ENCODE measurements at regions not wholly inside any gene's neighbourhood (a gene's known extent, or its start where the extent isn't known, plus 50 kb on each side); places are given as distances from the start of the nearest gene placed in this dataset.

- H3K9me3 ChIP-seq (ENCODE audit: insufficient read depth, low read depth, low read length), result no peaks in the 10 kb centered on the region
- H3K36me3 ChIP-seq (ENCODE audit: insufficient read depth, low read depth, low read length), result no peaks in the 10 kb centered on the region
- H3K27me3 ChIP-seq (ENCODE audit: insufficient read depth, low read length), result no peaks in the 10 kb centered on the region
- no peak overlapping the region for H3K27ac ChIP-seq (ENCODE audit: low read length)
- no peak overlapping the region for H3K9ac ChIP-seq (ENCODE audit: low read depth, low read length)
- no peak overlapping the region for H3K4me3 ChIP-seq (ENCODE audit: low read length)
- no peaks in the 10 kb centered on the region for H3K4me1 ChIP-seq (ENCODE audit: insufficient read depth, low read length)
Observed at GRCh38 chr14:53520078-53520928, 367.2 kb upstream of the DDHD1 start.

- Histone ChIP-seq H3K4me1 (ENCODE audit: insufficient read depth, low read length) (no peaks in the 10 kb centered on the region), H3K36me3 (ENCODE audit: insufficient read depth, low read depth, low read length) (no peaks in the 10 kb centered on the region), H3K9ac (ENCODE audit: low read depth, low read length) (no peak overlapping the region), H3K9me3 (ENCODE audit: insufficient read depth, low read depth, low read length) (no peaks in the 10 kb centered on the region), H3K27ac (ENCODE audit: low read length) (no peak overlapping the region), H3K27me3 (ENCODE audit: insufficient read depth, low read length) (no peaks in the 10 kb centered on the region), H3K4me3 (ENCODE audit: low read length) (no peak overlapping the region)
Observed at GRCh38 chr14:53519137-53519536, 366.0 kb upstream of the DDHD1 start.

GRCh38 chr14:53517270-53517960, 364.3 kb upstream of the DDHD1 start:
- no peak overlapping the region for H3K9ac ChIP-seq (ENCODE audit: low read depth, low read length)
- H3K27me3 ChIP-seq (ENCODE audit: insufficient read depth, low read length), result no peaks in the 10 kb centered on the region
- H3K4me1 ChIP-seq (ENCODE audit: insufficient read depth, low read length), result no peaks in the 10 kb centered on the region
- H3K27ac ChIP-seq (ENCODE audit: low read length), result no peak overlapping the region
- H3K4me3 ChIP-seq (ENCODE audit: low read length), result no peak overlapping the region
- H3K36me3 ChIP-seq (ENCODE audit: insufficient read depth, low read depth, low read length), result no peaks in the 10 kb centered on the region
- H3K9me3 ChIP-seq (ENCODE audit: insufficient read depth, low read depth, low read length), result no peaks in the 10 kb centered on the region

GRCh38 chr14:53516261-53516774, 363.2 kb upstream of the DDHD1 start:
- Histone ChIP-seq H3K9ac (ENCODE audit: low read depth, low read length) (no peak overlapping the region), H3K27ac (ENCODE audit: low read length) (no peak overlapping the region), H3K9me3 (ENCODE audit: insufficient read depth, low read depth, low read length) (no peaks in the 10 kb centered on the region), H3K4me3 (ENCODE audit: low read length) (no peak overlapping the region), H3K36me3 (ENCODE audit: insufficient read depth, low read depth, low read length) (no peaks in the 10 kb centered on the region), H3K4me1 (ENCODE audit: insufficient read depth, low read length) (no peaks in the 10 kb centered on the region), H3K27me3 (ENCODE audit: insufficient read depth, low read length) (no peaks in the 10 kb centered on the region)

- H3K36me3 ChIP-seq (ENCODE audit: insufficient read depth, low read depth, low read length), result no peaks in the 10 kb centered on the region
- no peaks in the 10 kb centered on the region for H3K4me1 ChIP-seq (ENCODE audit: insufficient read depth, low read length)
- no peaks in the 10 kb centered on the region for H3K9me3 ChIP-seq (ENCODE audit: insufficient read depth, low read depth, low read length)
- no peak overlapping the region for H3K4me3 ChIP-seq (ENCODE audit: low read length)
- H3K27me3 ChIP-seq (ENCODE audit: insufficient read depth, low read length), result no peaks in the 10 kb centered on the region
- no peak overlapping the region for H3K9ac ChIP-seq (ENCODE audit: low read depth, low read length)
- H3K27ac ChIP-seq (ENCODE audit: low read length), result no peak overlapping the region
Observed at GRCh38 chr14:53515276-53515675, 362.2 kb upstream of the DDHD1 start.

GRCh38 chr14:53514197-53514596, 361.1 kb upstream of the DDHD1 start:
- Histone ChIP-seq H3K4me3 (ENCODE audit: low read length) (no peak overlapping the region), H3K9me3 (ENCODE audit: insufficient read depth, low read depth, low read length) (no peaks in the 10 kb centered on the region), H3K27me3 (ENCODE audit: insufficient read depth, low read length) (no peaks in the 10 kb centered on the region), H3K27ac (ENCODE audit: low read length) (no peak overlapping the region), H3K4me1 (ENCODE audit: insufficient read depth, low read length) (no peaks in the 10 kb centered on the region), H3K36me3 (ENCODE audit: insufficient read depth, low read depth, low read length) (no peaks in the 10 kb centered on the region), H3K9ac (ENCODE audit: low read depth, low read length) (no peak overlapping the region)

- no peak overlapping the region for H3K4me3 ChIP-seq (ENCODE audit: low read length)
- H3K36me3 ChIP-seq (ENCODE audit: insufficient read depth, low read depth, low read length), result no peaks in the 10 kb centered on the region
- no peak overlapping the region for H3K27ac ChIP-seq (ENCODE audit: low read length)
Observed at GRCh38 chr14:53510281-53510912, 357.3 kb upstream of the DDHD1 start.

GRCh38 chr14:53509276-53510244, 356.4 kb upstream of the DDHD1 start:
- Histone ChIP-seq H3K4me1 (ENCODE audit: insufficient read depth, low read length) (no peaks in the 10 kb centered on the region; the same call in 1 of the 2 replicates), H3K9ac (ENCODE audit: low read depth, low read length) (no peak overlapping the region), H3K9me3 (ENCODE audit: insufficient read depth, low read depth, low read length) (no peaks in the 10 kb centered on the region), H3K27me3 (ENCODE audit: insufficient read depth, low read length) (no peaks in the 10 kb centered on the region), H3K4me3 (ENCODE audit: low read length) (no peak overlapping the region), H3K36me3 (ENCODE audit: insufficient read depth, low read depth, low read length) (no peaks in the 10 kb centered on the region), H3K27ac (ENCODE audit: low read length) (no peak overlapping the region)

More at GRCh38 chr14:53510281-53510912, 357.3 kb upstream of the DDHD1 start:
- Histone ChIP-seq H3K4me1 (ENCODE audit: insufficient read depth, low read length) (no peaks in the 10 kb centered on the region; the same call in 1 of the 2 replicates), H3K9me3 (ENCODE audit: insufficient read depth, low read depth, low read length) (no peaks in the 10 kb centered on the region), H3K27me3 (ENCODE audit: insufficient read depth, low read length) (no peaks in the 10 kb centered on the region), H3K9ac (ENCODE audit: low read depth, low read length) (no peak overlapping the region)

GRCh38 chr14:53501361-53502211, 348.5 kb upstream of the DDHD1 start:
- Histone ChIP-seq H3K4me1 (ENCODE audit: insufficient read depth, low read length) (no peaks in the 10 kb centered on the region), H3K9me3 (ENCODE audit: insufficient read depth, low read depth, low read length) (peaks cover 5% of the 10 kb centered on the region; the same call in 1 of the 2 replicates), H3K4me3 (ENCODE audit: low read length) (no peak overlapping the region), H3K27ac (ENCODE audit: low read length) (no peak overlapping the region), H3K9ac (ENCODE audit: low read depth, low read length) (no peak overlapping the region), H3K36me3 (ENCODE audit: insufficient read depth, low read depth, low read length) (no peaks in the 10 kb centered on the region), H3K27me3 (ENCODE audit: insufficient read depth, low read length) (no peaks in the 10 kb centered on the region)

- H3K4me1 ChIP-seq (ENCODE audit: insufficient read depth, low read length), result no peaks in the 10 kb centered on the region
- no peak overlapping the region for H3K4me3 ChIP-seq (ENCODE audit: low read length)
- H3K27ac ChIP-seq (ENCODE audit: low read length), result no peak overlapping the region
- H3K9me3 ChIP-seq (ENCODE audit: insufficient read depth, low read depth, low read length), result peaks cover 5% of the 10 kb centered on the region; the same call in 1 of the 2 replicates
- no peaks in the 10 kb centered on the region for H3K36me3 ChIP-seq (ENCODE audit: insufficient read depth, low read depth, low read length)
- H3K9ac ChIP-seq (ENCODE audit: low read depth, low read length), result no peak overlapping the region
- no peaks in the 10 kb centered on the region for H3K27me3 ChIP-seq (ENCODE audit: insufficient read depth, low read length)
Observed at GRCh38 chr14:53500191-53500590, 347.1 kb upstream of the DDHD1 start.

All from iPS-20b (cell line).